Midbrain (tissue), 1 donor: ENCODE measurements at regions not wholly inside any gene's neighbourhood (a gene's known extent, or its start where the extent isn't known, plus 50 kb on each side); places are given as distances from the start of the nearest gene placed in this dataset.
A peak's percentile ranks its signal among the peaks of the same experiment; 100 is the strongest.

ENCODE experiments used
- DNase-seq: peaks from one replicate; lab custom pipeline; 2025; lab: John Stamatoyannopoulos, UW

DNA sequence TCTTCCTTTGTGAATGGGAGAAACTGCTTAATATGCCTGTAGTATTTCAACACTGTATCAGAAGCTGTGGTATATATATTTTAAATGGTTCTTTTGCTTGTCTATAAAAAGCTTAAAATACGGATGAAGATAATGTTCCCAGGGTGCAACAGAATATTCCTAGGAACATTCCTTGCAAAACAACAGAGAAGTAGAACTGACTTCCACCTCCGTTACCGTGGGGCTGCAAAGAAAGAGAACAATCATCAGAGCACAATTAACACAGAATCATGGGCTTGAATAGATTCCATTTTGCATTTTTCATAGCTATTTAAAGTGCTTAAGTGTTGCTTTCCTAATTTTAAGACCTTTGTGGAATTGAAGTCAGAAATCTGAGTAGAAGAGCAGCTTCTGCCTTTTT lies 1227.7 kb downstream of the EFNB2 start:
- DNase-seq = no peak

DNA sequence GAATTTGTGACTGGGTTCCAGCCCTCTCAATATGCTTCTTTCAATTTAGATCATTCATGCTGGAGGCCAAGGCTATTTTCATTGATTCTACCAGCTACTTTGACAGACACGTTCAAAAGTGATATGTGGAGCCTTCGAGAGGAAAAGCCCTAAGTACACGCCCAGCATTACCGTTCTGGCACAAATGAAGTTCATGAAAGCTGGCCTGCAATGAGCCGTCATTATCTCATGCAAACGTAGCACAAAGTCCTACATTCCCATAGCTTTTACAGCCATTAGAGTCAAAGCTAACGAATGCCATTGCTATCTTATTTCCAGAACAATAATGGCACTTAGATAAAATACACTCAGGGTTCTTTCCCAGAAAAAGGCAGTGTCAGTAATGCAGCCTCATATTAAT lies 1237.6 kb downstream of the EFNB2 start:
- DNase-seq = no peak

GRCh38 chr13:105291987-105292386 lies 1243.5 kb downstream of the EFNB2 start:
- DNase-seq = no peak

DNA sequence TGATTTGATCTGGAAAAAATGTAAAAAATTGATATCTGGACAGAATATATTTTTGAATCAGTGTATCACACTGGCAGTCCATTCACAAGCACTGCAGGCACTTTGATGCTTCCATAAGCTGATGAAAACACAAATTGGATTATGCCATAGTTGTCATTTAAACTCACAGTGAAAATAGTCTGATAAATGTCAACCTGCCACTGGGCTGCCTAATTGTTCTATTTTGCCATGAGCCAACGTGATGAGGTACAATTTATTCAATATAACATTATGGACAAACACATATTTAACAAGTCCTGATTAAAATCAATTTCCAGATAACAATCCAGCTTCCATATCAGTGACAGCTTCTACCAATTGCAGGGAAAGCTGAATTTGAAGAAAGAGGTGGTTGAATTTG lies 1244.9 kb downstream of the EFNB2 start:
- DNase-seq = no peak

DNA sequence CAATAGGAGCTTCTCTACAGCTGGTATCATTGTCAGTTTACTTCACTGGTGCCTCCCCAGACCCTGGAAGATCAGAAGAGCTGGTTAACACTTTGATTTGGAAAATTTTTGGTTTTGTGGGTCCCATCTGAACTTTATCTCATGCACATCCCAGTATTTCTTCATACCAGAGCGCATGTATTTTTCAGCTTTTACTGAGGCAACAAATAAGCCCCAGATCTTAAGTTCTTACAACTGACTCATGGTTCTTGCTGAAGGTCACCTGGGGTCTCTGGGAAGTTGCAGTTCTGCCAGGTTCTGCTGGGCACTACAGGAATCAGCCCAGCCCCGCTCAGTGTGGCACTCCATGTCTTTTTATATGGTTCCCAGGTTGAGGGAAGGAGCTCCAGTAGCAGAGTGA lies 1249.9 kb downstream of the EFNB2 start:
- DNase-seq = no peak

GRCh38 chr13:105282406-105283285 lies 1252.8 kb downstream of the EFNB2 start:
- no peak for DNase-seq

DNA sequence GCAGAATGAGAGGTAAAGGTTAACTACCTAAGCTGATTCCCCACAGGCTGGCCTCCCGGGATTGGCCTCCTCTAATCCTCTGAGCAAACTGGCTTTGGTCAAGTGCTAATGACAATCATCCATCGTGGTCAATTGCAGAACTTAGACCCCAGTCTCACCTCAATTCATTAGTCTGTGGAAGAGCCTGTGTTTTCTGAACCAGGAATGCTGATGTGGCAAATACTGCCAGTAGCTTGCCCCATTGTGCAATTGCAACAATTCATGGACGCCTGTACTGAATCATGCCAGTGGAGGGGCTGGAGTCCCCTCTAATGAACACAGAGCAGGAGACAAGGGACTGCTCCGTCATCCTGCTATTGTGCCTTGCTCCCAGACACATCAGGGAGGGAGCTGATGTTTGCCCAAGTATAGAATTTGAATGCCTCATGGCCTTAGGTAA lies 1256.5 kb downstream of the EFNB2 start:
- no peak for DNase-seq

GRCh38 chr13:105276571-105276970 lies 1258.9 kb downstream of the EFNB2 start:
- DNase-seq = no peak

- DNase-seq = no peak
Observed at GRCh38 chr13:105273665-105274222, 1261.7 kb downstream of the EFNB2 start.

DNA sequence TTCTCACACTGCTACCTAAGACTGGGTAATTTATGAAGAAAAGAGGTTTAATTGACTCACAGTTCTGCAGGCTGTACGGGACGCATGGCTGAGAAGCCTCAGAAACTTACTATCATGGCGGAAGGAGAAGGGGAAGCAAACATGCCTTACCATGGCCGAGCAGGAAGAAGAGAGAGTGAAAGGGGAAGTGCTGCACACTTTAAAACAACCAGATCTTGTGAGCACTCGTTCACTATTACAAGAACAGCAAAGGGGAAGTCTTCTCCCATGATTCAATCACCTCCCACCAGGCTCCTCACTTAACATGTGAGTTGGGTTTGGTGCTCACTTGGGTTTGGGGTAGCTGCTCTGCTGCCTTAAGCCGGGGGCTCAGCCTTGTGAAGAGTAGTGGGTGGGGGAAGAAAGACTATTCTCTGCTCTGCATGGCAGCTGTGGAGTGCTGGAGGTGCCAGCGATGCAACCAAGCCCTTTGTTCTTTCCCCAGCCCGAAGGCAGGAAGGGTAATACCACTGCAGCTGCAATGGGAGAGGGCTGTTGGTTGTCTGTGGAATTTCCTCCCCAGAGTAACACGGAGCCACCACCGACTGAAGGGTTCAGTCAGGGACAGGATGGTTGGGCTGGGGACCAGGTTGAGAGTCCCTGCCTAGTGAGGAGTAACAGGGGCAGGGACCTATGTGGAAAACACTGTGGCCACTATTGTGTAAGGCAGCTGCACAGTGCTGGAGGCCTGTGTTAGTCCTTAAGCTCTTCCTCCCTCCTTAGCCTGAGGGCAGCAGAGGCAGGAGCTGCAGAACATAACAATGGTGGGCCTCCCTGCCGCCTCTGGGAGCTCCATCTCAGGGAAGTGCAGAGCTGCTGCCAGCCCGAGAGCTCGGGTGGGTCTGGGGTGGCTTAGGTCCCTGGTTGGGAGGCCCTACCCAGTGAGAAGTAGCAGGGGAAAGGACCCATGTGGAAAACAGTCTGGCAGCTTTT lies 1262.5 kb downstream of the EFNB2 start:
- peak; percentile 5 for DNase-seq

- no peak for DNase-seq
Observed at GRCh38 chr13:105266615-105267014, 1268.8 kb downstream of the EFNB2 start.

GRCh38 chr13:105262579-105262978 lies 1272.9 kb downstream of the EFNB2 start:
- DNase-seq = no peak

DNA sequence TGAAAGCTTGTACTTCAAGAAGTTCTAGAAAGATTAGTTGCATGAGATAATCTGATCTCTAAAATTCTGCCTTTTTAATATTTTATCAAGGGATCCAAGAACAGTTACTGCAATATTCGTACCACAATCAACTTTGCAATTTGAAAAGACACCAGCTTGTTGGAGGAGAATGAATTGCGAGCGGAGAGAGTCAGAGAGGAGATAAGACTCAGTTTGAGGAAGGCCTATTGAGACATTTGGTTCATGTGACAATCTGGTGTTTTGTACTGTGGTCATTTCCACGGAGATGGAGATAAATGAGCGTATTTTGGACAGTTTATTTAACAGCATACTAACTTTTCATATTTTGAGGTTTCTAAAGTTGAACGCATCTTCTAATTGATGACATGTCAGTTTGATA lies 1276.0 kb downstream of the EFNB2 start:
- DNase-seq = no peak

GRCh38 chr13:105255472-105255871 lies 1280.0 kb downstream of the EFNB2 start:
- no peak for DNase-seq

DNA sequence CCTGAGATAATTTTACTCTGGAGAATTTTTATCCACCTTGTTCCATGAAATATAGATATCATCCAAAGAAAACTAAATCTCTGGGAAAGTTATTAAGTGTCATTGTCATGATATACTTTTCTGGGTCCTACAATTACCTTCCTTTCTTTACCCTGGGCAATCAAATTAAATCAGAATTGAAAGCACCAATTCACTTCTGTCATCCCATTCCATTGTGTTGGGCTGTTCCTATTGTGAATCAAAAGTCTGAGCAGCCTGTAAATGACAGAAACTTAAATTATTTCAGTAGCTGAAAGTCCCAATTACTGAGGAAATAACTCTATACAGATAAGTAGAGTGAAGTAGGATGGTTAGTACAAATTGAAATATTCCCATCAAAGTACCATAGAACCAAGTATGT lies 1284.2 kb downstream of the EFNB2 start:
- no peak for DNase-seq

DNA sequence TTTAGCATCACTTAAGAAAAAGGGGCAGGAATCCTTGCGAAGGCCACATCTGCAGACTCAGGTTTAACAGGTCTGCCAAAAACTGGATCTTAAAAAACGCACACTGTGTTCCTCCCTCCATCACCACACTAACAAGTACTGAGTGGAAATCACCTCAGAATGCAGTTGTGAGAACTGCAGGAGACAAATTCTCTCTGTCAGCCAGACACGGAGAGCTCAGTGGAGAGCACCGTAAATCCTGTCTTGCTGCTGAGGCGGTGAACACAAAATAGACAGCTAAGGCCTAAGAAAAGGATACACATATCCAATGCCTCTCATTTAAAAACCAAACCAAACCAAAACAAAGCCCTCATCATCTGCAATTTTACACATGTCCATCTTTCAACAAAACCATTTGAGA lies 1287.6 kb downstream of the EFNB2 start:
- DNase-seq = no peak

DNA sequence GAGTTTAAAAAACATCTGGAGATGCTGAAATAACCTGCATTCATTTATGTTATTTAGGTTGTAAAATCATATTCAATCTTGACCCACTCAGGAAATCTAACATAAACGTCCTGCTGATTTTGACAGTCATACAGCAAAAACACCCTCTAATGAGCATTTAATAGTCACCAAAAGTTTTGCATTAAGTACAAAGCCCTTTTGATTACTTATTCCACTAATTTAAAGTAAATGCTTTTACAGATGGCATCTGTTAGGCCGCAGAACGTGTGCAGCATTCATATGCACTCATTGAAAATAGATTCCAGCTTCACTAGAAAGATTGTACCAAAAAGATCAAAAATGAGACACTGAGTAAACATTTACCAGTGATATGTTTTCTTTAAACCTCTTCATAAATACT lies 1295.1 kb downstream of the EFNB2 start:
- no peak for DNase-seq

DNA sequence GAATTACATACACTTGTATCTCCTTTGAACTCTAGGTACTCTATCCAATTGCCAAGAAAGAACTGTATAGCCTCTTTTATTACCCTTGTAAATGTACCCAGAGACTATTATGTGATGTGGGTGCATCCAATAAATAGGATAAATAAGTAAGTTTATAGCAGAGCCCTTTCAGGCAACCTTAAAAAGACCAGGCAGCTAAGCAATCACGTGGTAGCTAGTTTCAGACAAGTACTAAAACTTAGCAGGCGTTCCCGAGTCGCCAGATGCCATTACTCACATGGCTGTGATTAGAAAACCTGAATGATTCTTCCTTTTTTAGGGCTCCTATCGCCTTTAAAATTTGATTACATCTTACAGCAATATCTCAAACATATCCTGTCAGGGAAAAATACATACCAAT lies 1303.0 kb downstream of the EFNB2 start:
- DNase-seq = no peak

DNA sequence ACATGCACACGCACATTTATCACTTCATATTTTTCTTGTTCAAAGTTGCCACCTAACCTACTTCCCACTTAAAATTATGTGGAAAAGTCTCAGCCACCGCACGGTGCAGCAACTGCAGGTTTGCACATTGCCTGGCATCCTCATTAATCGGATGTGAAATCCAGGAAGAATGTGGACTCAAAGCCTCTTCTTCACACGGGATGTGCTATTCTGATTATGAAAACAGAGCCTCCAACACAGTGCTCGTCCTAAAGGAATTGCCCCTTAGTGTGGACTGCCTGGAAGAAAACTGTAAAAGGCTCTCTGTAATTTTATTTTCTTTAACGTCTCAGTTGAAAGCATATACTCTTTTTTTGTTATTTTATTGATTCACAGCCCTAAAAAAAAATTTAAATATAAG lies 1303.5 kb downstream of the EFNB2 start:
- DNase-seq = no peak

- DNase-seq = no peak
Observed at GRCh38 chr13:105231579-105231978, 1303.9 kb downstream of the EFNB2 start.

GRCh38 chr13:105220881-105221280 lies 1314.6 kb downstream of the EFNB2 start:
- no peak for DNase-seq

DNA sequence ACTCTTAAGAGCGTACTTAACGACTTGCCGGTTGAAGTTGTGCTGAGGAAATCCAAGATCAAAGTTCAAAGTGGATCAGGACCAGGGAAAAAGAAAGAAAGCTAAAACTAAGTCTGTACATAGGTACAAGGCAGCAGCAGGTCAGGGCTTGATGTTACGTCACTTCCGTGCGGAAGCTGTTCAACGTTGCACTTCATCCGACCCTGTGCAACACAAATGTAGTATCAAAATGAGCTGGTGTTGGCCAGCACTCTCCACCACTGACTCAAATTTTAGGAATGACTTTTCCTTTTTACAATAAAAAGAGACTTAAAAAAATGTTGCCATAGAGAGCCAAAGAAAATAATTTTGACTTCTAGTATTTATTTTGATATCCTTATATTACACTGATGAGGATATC lies 1315.4 kb downstream of the EFNB2 start:
- no peak for DNase-seq

- DNase-seq = no peak
Observed at GRCh38 chr13:105219651-105220050, 1315.8 kb downstream of the EFNB2 start.
